PC-3 (cell line): ENCODE measurements at regions not wholly inside any gene's neighbourhood (a gene's known extent, or its start where the extent isn't known, plus 50 kb on each side); places are given as distances from the start of the nearest gene placed in this dataset.

Experiments used
- ATAC-seq: fragments of 200-7000 bp; cut with Tn5 transposase; 2 replicates; pipeline ENCODE4 v1.9.1; 2020; ENCODE audit warnings: mild to moderate bottlenecking, moderate library complexity
- BruUV-seq: library from RNA; stranded (reverse); fragments of 400-500 nt; replicated peaks from 2 replicates; lab custom pipeline; 2021; lab: Mats Ljungman, UMichigan
- CTCF ChIA-PET: fragments of 300-600 bp; sonication (Branson Sonifier 250); formaldehyde crosslinking; loops from one replicate; lab custom pipeline; 2022; ENCODE audit warnings: antibody characterized with exemption; lab: Charles Lee
- POLR2A ChIA-PET: fragments of 300-600 bp; sonication (Branson Sonifier 250); formaldehyde crosslinking; loops from one replicate; lab custom pipeline; 2022; ENCODE audit warnings: antibody characterized with exemption; ENCODE audit not compliant: unreplicated experiment; lab: Charles Lee
- DNase-seq: peaks from one replicate; pipeline ENCODE4 v3.0.0-alpha.2; 2015
- H2AFZ ChIP-seq: fragments of 300-600 bp; sonication (generic); 2 replicates; pipeline ENCODE4 v1.6.0; 2016; ENCODE audit warnings: antibody characterized with exemption, low read length
- H3F3A ChIP-seq: fragments of 300-600 bp; sonication (generic); one replicate; pipeline ENCODE4 v1.6.0; 2017; ENCODE audit warnings: antibody characterized with exemption, low read length, control low read depth, mild to moderate bottlenecking; ENCODE audit not compliant: unreplicated experiment
- H3K27ac ChIP-seq: fragments of 300-600 bp; sonication (generic); 2 replicates; pipeline ENCODE4 v1.5.1; 2016; ENCODE audit warnings: mild to moderate bottlenecking, low read length
- H3K27me3 ChIP-seq: fragments of 300-600 bp; sonication (generic); 2 replicates; pipeline ENCODE4 v1.6.1; 2016; ENCODE audit warnings: low read length, mixed read lengths
- H3K36me3 ChIP-seq: fragments of 300-600 bp; sonication (generic); 2 replicates; pipeline ENCODE4 v1.6.1; 2016; ENCODE audit warnings: low read depth, mixed run types, low read length, mixed read lengths
- H3K4me1 ChIP-seq: fragments of 300-600 bp; sonication (generic); 2 replicates; pipeline ENCODE4 v1.5.1; 2016; ENCODE audit warnings: low read length; ENCODE audit not compliant: insufficient read depth
- H3K4me2 ChIP-seq: fragments of 300-600 bp; sonication (generic); 2 replicates; pipeline ENCODE4 v1.6.0; 2016; ENCODE audit warnings: low read length
- H3K4me3 ChIP-seq: fragments of 300-600 bp; sonication (generic); 2 replicates; pipeline ENCODE4 v1.5.1; 2016; ENCODE audit warnings: mild to moderate bottlenecking, low read length, mixed read lengths
- H3K79me2 ChIP-seq: fragments of 300-600 bp; sonication (generic); 2 replicates; pipeline ENCODE4 v1.6.1; 2017; ENCODE audit warnings: low read length, mixed read lengths
- H3K9ac ChIP-seq: fragments of 300-600 bp; sonication (generic); 2 replicates; pipeline ENCODE4 v1.6.0; 2016; ENCODE audit warnings: mild to moderate bottlenecking, low read length
- H3K9me2 ChIP-seq: fragments of 300-600 bp; sonication (generic); replicated peaks from 2 replicates; pipeline ENCODE4 v1.6.1; 2016; ENCODE audit warnings: mixed run types, low read length, mixed read lengths
- H3K9me3 ChIP-seq: fragments of 300-600 bp; sonication (generic); 2 replicates; pipeline ENCODE4 v1.6.1; 2016; ENCODE audit warnings: low read length, mixed read lengths
- H4K20me1 ChIP-seq: fragments of 300-600 bp; sonication (generic); 2 replicates; pipeline ENCODE4 v1.6.1; 2016; ENCODE audit warnings: low read length, mixed read lengths
- CTCF ChIP-seq: fragments of 300-600 bp; sonication (generic); conservative IDR thresholded peaks from 2 replicates; pipeline ENCODE4 v1.5.1; 2017; ENCODE audit warnings: antibody characterized with exemption, low read depth, mild to moderate bottlenecking, low read length
- EZH2 ChIP-seq: fragments of 300-600 bp; sonication (generic); IDR thresholded peaks from one replicate; pipeline ENCODE4 v1.6.1; 2017; ENCODE audit warnings: antibody characterized with exemption, mild to moderate bottlenecking, low read length; ENCODE audit not compliant: unreplicated experiment
- EZH2phosphoT487 ChIP-seq: fragments of 300-600 bp; sonication (generic); IDR thresholded peaks from 2 replicates; pipeline ENCODE4 v1.6.1; 2018; ENCODE audit warnings: mild to moderate bottlenecking, antibody characterized with exemption, low read length, borderline replicate concordance
- intact Hi-C: fragments of 100-400 bp; cut with micrococcal nuclease; formaldehyde crosslinking; loops from 2 replicates; pipeline ENCODE4 v1.9.0; 2023

GRCh38 chr5:128757196-128757959 lies 207.9 kb upstream of the SLC27A6 start:
- no peak overlapping the region for H3K4me3 ChIP-seq
- intact Hi-C loops: no loop called here
- BruUV-seq: no TSS peak

GRCh38 chr5:128762661-128763306 lies 202.5 kb upstream of the SLC27A6 start:
- intact Hi-C loops: no loop called here
- H2AFZ ChIP-seq: no peak overlapping the region
- H3K27ac ChIP-seq: no peak overlapping the region
- DNase-seq (no peak), ATAC-seq (no peak)
- H3K9ac ChIP-seq: no peak overlapping the region
- H3K36me3 ChIP-seq: no peaks in the 10 kb centered on the region
- no peaks in the 10 kb centered on the region; the same call in 1 of the 2 replicates for H3K27me3 ChIP-seq
- H3F3A ChIP-seq: no peaks in the 10 kb centered on the region
- CTCF ChIA-PET: no interaction called here
- BruUV-seq: no TSS peak
- no peak overlapping the region for H3K4me3 ChIP-seq
- H3K9me3 ChIP-seq: no peaks in the 10 kb centered on the region
- TF ChIP-seq EZH2phosphoT487: no peak
- TF ChIP-seq EZH2: no peak
- TF ChIP-seq CTCF: no peak
- POLR2A ChIA-PET: no interaction called here
- H4K20me1 ChIP-seq: no peaks in the 10 kb centered on the region
- H3K9me2 ChIP-seq: no peaks in the 10 kb centered on the region
- no peaks in the 10 kb centered on the region for H3K79me2 ChIP-seq
- no peaks in the 10 kb centered on the region for H3K4me1 ChIP-seq
- H3K4me2 ChIP-seq: no peak overlapping the region

More at GRCh38 chr5:128757196-128757959, 207.9 kb upstream of the SLC27A6 start:
- DNase-seq: no peak
- no peaks in the 10 kb centered on the region for H3K79me2 ChIP-seq
- POLR2A ChIA-PET: no interaction called here
- no peaks in the 10 kb centered on the region; the same call in 1 of the 2 replicates for H3K27me3 ChIP-seq
- no peak overlapping the region for H3K4me2 ChIP-seq
- ATAC-seq: no peak
- no peak overlapping the region for H2AFZ ChIP-seq
- H4K20me1 ChIP-seq: no peaks in the 10 kb centered on the region
- no peaks in the 10 kb centered on the region for H3F3A ChIP-seq
- no peak overlapping the region for H3K27ac ChIP-seq
- no peaks in the 10 kb centered on the region for H3K9me2 ChIP-seq
- TF ChIP-seq CTCF (no peak), EZH2phosphoT487 (no peak), EZH2 (no peak)
- H3K9ac ChIP-seq: no peak overlapping the region
- no peaks in the 10 kb centered on the region for H3K9me3 ChIP-seq
- H3K36me3 ChIP-seq: no peaks in the 10 kb centered on the region
- H3K4me1 ChIP-seq: no peaks in the 10 kb centered on the region
- CTCF ChIA-PET: no interaction called here

- Histone ChIP-seq H4K20me1 (no peaks in the 10 kb centered on the region), H3K9me3 (no peaks in the 10 kb centered on the region), H3K4me3 (no peak overlapping the region), H3K9ac (no peak overlapping the region), H3K27ac (no peak overlapping the region), H3K79me2 (no peaks in the 10 kb centered on the region), H3F3A (no peaks in the 10 kb centered on the region), H3K36me3 (no peaks in the 10 kb centered on the region), H3K4me1 (no peaks in the 10 kb centered on the region), H3K9me2 (no peaks in the 10 kb centered on the region), H3K4me2 (no peak overlapping the region), H2AFZ (no peak overlapping the region), H3K27me3 (no peaks in the 10 kb centered on the region; the same call in 1 of the 2 replicates)
- no TSS peak for BruUV-seq
- no peak for TF ChIP-seq CTCF
- CTCF ChIA-PET: no interaction called here
- POLR2A ChIA-PET: no interaction called here
- DNase-seq (no peak), ATAC-seq (no peak)
- intact Hi-C loops: no loop called here
Measured at GRCh38 chr5:128763321-128763720, 202.0 kb upstream of the SLC27A6 start.
